K562 (cell line): ENCODE measurements at regions not wholly inside any gene's neighbourhood (a gene's known extent, or its start where the extent isn't known, plus 50 kb on each side); places are given as distances from the start of the nearest gene placed in this dataset.

Experiments
- ATAC-seq: fragments of 200-7000 bp; cut with Tn5 transposase; 3 replicates; pipeline ENCODE4 v1.9.1; 2020; ENCODE audit warnings: moderate library complexity
- BruUV-seq: library from RNA; stranded (reverse); fragments of 400-500 nt; replicated peaks from 2 replicates; lab custom pipeline; 2021; lab: Mats Ljungman, UMichigan
- CTCF ChIA-PET: fragments of 300-600 bp; formaldehyde crosslinking; extraction: SDS; loops from one replicate; lab custom pipeline; 2021; ENCODE audit warnings: low intra/inter-chr PET ratio; lab: Yijun Ruan, JAX
- POLR2A ChIA-PET: fragments of 300-600, 350-650 bp; sonication (Branson Sonifier 250); formaldehyde crosslinking; extraction: SDS; loops from one replicate; lab custom pipeline; 2021; ENCODE audit warnings: antibody characterized with exemption, inconsistent platforms; lab: Yijun Ruan, JAX
- DNase-seq, 4 experiments: peaks; one replicate each; pipeline versions ENCODE4 v3.0.0 to v3.0.0-alpha.2; 2011 to 2018; ENCODE audit warnings: low spot score in 3 of 4, mixed read lengths in 3 of 4; ENCODE audit errors: extremely low read depth in 1 of 4
- FAIRE-seq: peaks from 2 replicates; lab custom pipeline; 2011; peaks lifted over from hg19 to GRCh38; lab: Jason Lieb, UNC
- H2AFZ ChIP-seq: 2 replicates; pipeline ENCODE4 v1.6.0; 2011; ENCODE audit warnings: low read depth, low read length, control low read depth, inconsistent platforms
- H3K27ac ChIP-seq: fragments of 200-600 bp; 3 replicates; pipeline ENCODE4 v1.8.0; 2011; ENCODE audit warnings: low read depth, mild to moderate bottlenecking, control low read depth, inconsistent platforms, low read length, moderate library complexity, mixed read lengths; ENCODE audit errors: extremely low read depth
- H3K27me3 ChIP-seq, 2 experiments: fragments of 300-600 bp in 1 of 2; 2 replicates in 1 of 2; 3 replicates in 1 of 2; pipeline versions ENCODE4 v1.6.0 to v1.8.0; 2011; ENCODE audit warnings: inconsistent platforms in 2 of 2, low read length in 2 of 2, mild to moderate bottlenecking in 1 of 2, mixed read lengths in 1 of 2, moderate library complexity in 1 of 2; ENCODE audit not compliant: control insufficient read depth in 2 of 2, insufficient read depth in 2 of 2
- H3K36me3 ChIP-seq: fragments of 300-600 bp; 3 replicates; pipeline ENCODE4 v1.8.0; 2011; ENCODE audit warnings: mild to moderate bottlenecking, low read length, inconsistent platforms; ENCODE audit not compliant: control insufficient read depth, insufficient read depth
- H3K4me1 ChIP-seq, 2 experiments: fragments of 200-600 bp in 1 of 2; replicated peaks in 1 of 2; 2 replicates in 1 of 2; 3 replicates in 1 of 2; pipeline versions ENCODE4 v1.5.1 to v1.8.0; 2011; ENCODE audit warnings: inconsistent platforms in 2 of 2, low read length in 2 of 2, mild to moderate bottlenecking in 1 of 2, mixed read lengths in 1 of 2, moderate library complexity in 1 of 2; ENCODE audit not compliant: control insufficient read depth in 2 of 2, insufficient read depth in 2 of 2
- H3K4me2 ChIP-seq: 2 replicates; pipeline ENCODE4 v1.6.1; 2011; ENCODE audit warnings: low read length, control low read depth, inconsistent platforms, mixed read lengths; ENCODE audit not compliant: insufficient read depth
- H3K4me3 ChIP-seq: fragments of 200-600 bp; sonication (generic), shearing (Covaris generic); 2 replicates; pipeline ENCODE4 v1.5.1; 2016; ENCODE audit warnings: control low read depth, inconsistent platforms
- H3K79me2 ChIP-seq: fragments of 200-600 bp; 3 replicates; pipeline ENCODE4 v1.8.0; 2011; ENCODE audit warnings: low read length, inconsistent platforms; ENCODE audit not compliant: control insufficient read depth, insufficient read depth
- H3K9ac ChIP-seq, 2 experiments: 2 replicates each; pipeline versions ENCODE4 v1.6.0 to v1.6.1; 2011; ENCODE audit warnings: low read depth in 2 of 2, low read length in 2 of 2, control low read depth in 1 of 2, inconsistent platforms in 1 of 2, mild to moderate bottlenecking in 1 of 2, mixed read lengths in 1 of 2; ENCODE audit not compliant: insufficient read depth in 1 of 2
- H3K9me1 ChIP-seq: one replicate; pipeline ENCODE4 v1.6.0; 2011; ENCODE audit warnings: inconsistent platforms, mild to moderate bottlenecking, low read length, moderate library complexity; ENCODE audit not compliant: control insufficient read depth, insufficient read depth
- H3K9me3 ChIP-seq: replicated peaks from 2 replicates; pipeline ENCODE4 v1.5.1; 2011; ENCODE audit warnings: low read depth, low read length, inconsistent platforms; ENCODE audit not compliant: control insufficient read depth, insufficient read depth
- H4K20me1 ChIP-seq: replicated peaks from 2 replicates; pipeline ENCODE4 v1.6.1; 2011; ENCODE audit warnings: low read length, inconsistent platforms, mixed read lengths; ENCODE audit not compliant: control insufficient read depth, insufficient read depth
- MIER1 ChIP-seq: fragments of 450-650 bp; IDR thresholded peaks from 2 replicates; pipeline ENCODE4 v1.6.1; 2016; ENCODE audit warnings: antibody characterized with exemption, mild to moderate bottlenecking, low read depth
- RBM25 ChIP-seq: fragments of 200-400 bp; formaldehyde crosslinking; IDR thresholded peaks from 2 replicates; pipeline ENCODE4 v1.6.1; 2018; ENCODE audit warnings: low read length, low read depth, moderate library complexity; ENCODE audit not compliant: severe bottlenecking
- SRSF7 ChIP-seq: fragments of 200-400 bp; formaldehyde crosslinking; optimal IDR thresholded peaks from 2 replicates; pipeline ENCODE3; 2017; ENCODE audit warnings: mild to moderate bottlenecking, low read depth, low read length
- U2AF1 ChIP-seq: fragments of 200-400 bp; formaldehyde crosslinking; optimal IDR thresholded peaks from 2 replicates; pipeline ENCODE3; 2017; ENCODE audit warnings: mild to moderate bottlenecking, low read depth, low read length, moderate library complexity
- ZNF311 ChIP-seq: fragments of 250-450 bp; sonication (Bioruptor Pico); IDR thresholded peaks from 2 replicates; pipeline ENCODE4 v1.4.0; 2020; ENCODE audit warnings: mild to moderate bottlenecking, moderate library complexity
- ZNF592 ChIP-seq: fragments of 450-650 bp; IDR thresholded peaks from 2 replicates; pipeline ENCODE4 v1.6.1; 2017; ENCODE audit warnings: antibody characterized with exemption, mild to moderate bottlenecking
- WGBS: fragments of 100-300 bp; shearing (Covaris generic); methylation state at CpG from one replicate; pipeline ENCODE4 v1.1.6; 2016; ENCODE audit warnings: low coverage, mixed read lengths; ENCODE audit not compliant: insufficient coverage; ENCODE audit errors: missing lambda C conversion rate; 5-methylcytosine and 5-hydroxymethylcytosine counted together
- in situ Hi-C: fragments of 300-500 bp; cut with MboI; formaldehyde crosslinking; loops from 4 replicates; pipeline ENCODE4 v1.15.0; 2018; ENCODE audit warnings: inconsistent platforms, mixed read lengths
- intact Hi-C: fragments of 100-400 bp; cut with micrococcal nuclease; formaldehyde crosslinking; loops from 2 replicates; pipeline ENCODE4 v1.14.2; 2022
- TF ChIP-seq, protein P1 (sequence below): fragments of 200-800 bp; sonication (Bioruptor generic); IDR thresholded peaks from 2 replicates; pipeline ENCODE4 v1.6.1; 2017; ENCODE audit warnings: missing genetic modification characterization, missing compliant biosample characterization
- TF ChIP-seq, protein P2 (sequence below), 2 experiments: fragments of 450-650 bp in 1 of 2; IDR thresholded peaks; 2 replicates each; pipeline ENCODE4 v1.6.1; 2011 to 2017; ENCODE audit warnings: low read depth in 2 of 2, antibody characterized with exemption in 1 of 2, borderline replicate concordance in 1 of 2, low read length in 1 of 2, mild to moderate bottlenecking in 1 of 2, mixed read lengths in 1 of 2; ENCODE audit not compliant: control insufficient read depth in 1 of 2

GRCh38 chr10:64086083-64086767 is 565.0 kb downstream of the REEP3 start (continued):
- TF ChIP-seq ZNF592 (no peak), MIER1 (no peak)
- TF ChIP-seq, protein P1, sequence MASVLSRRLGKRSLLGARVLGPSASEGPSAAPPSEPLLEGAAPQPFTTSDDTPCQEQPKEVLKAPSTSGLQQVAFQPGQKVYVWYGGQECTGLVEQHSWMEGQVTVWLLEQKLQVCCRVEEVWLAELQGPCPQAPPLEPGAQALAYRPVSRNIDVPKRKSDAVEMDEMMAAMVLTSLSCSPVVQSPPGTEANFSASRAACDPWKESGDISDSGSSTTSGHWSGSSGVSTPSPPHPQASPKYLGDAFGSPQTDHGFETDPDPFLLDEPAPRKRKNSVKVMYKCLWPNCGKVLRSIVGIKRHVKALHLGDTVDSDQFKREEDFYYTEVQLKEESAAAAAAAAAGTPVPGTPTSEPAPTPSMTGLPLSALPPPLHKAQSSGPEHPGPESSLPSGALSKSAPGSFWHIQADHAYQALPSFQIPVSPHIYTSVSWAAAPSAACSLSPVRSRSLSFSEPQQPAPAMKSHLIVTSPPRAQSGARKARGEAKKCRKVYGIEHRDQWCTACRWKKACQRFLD (CRISPR knock-in tag): no peak

DNA sequence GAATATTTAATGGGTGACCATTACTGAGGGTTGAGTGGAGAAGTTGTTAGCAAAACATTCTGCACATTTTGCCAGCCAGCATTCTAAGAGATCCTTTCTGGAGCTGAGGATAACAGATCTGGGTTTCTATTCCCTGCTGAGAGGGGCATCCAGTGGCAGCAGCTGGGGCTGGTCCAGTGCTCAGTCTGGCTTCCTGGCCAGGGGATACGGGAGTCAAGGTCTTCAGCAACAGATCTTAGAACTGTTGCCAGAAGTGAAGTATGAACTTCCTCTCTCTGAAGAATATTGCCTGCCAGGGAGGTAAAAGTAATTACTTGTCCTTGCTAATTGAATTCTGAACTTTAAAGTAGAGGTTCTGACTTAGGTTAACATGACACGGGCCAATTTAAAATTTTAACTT is 568.4 kb downstream of the REEP3 start:
- DNase-seq (no peak), FAIRE-seq (no peak), ATAC-seq (no peak)
- Histone ChIP-seq H3K27me3 (no peaks in the 10 kb centered on the region), H3K4me1 (no peaks in the 10 kb centered on the region), H3K9me1 (no peaks in the 10 kb centered on the region), H3K79me2 (no peaks in the 10 kb centered on the region), H3K27ac (no peak overlapping the region), H2AFZ (no peak overlapping the region), H3K4me2 (no peak overlapping the region), H3K9me3 (no peaks in the 10 kb centered on the region), H4K20me1 (no peaks in the 10 kb centered on the region), H3K4me3 (no peak overlapping the region), H3K9ac (no peak overlapping the region), H3K36me3 (no peaks in the 10 kb centered on the region)
- intact Hi-C loops (no loop called here), in situ Hi-C loops (no loop called here)
- WGBS: 4% methylated on average over 2 of the region's 2 CpGs
- POLR2A ChIA-PET: interaction anchor here (0.7 kb wide), 1 partner anchor 17 kb away, joined by 3 read pairs; no protein-coding TSS in a partner anchor
- CTCF ChIA-PET: no interaction called here
- BruUV-seq: no TSS peak
- TF ChIP-seq RBM25: no peak
- TF ChIP-seq, protein P2, sequence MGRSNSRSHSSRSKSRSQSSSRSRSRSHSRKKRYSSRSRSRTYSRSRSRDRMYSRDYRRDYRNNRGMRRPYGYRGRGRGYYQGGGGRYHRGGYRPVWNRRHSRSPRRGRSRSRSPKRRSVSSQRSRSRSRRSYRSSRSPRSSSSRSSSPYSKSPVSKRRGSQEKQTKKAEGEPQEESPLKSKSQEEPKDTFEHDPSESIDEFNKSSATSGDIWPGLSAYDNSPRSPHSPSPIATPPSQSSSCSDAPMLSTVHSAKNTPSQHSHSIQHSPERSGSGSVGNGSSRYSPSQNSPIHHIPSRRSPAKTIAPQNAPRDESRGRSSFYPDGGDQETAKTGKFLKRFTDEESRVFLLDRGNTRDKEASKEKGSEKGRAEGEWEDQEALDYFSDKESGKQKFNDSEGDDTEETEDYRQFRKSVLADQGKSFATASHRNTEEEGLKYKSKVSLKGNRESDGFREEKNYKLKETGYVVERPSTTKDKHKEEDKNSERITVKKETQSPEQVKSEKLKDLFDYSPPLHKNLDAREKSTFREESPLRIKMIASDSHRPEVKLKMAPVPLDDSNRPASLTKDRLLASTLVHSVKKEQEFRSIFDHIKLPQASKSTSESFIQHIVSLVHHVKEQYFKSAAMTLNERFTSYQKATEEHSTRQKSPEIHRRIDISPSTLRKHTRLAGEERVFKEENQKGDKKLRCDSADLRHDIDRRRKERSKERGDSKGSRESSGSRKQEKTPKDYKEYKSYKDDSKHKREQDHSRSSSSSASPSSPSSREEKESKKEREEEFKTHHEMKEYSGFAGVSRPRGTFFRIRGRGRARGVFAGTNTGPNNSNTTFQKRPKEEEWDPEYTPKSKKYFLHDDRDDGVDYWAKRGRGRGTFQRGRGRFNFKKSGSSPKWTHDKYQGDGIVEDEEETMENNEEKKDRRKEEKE (IDR thresholded peaks at IDR 0.05; ENCODE audit: borderline replicate concordance in 1 of 2, control insufficient read depth in 1 of 2, low read depth in 2 of 2, low read length in 1 of 2): no peak
- TF ChIP-seq U2AF1: no peak
- no peak for TF ChIP-seq ZNF311 (CRISPR knock-in tag)
- TF ChIP-seq SRSF7: no peak
